ENCODE measurements at regions not wholly inside any gene's neighbourhood (a gene's known extent, or its start where the extent isn't known, plus 50 kb on each side); places are given as distances from the start of the nearest gene placed in this dataset.

GRCh38 chr16:52376676-52377280 lies 170.2 kb downstream of the TOX3 start:
- peaks cover 4% of the 10 kb centered on the region for H3K4me1 Mint-ChIP-seq (ENCODE audit: unreplicated experiment)
- peaks cover 3% of the 10 kb centered on the region for H3K9me3 Mint-ChIP-seq
- H3K4me3 Mint-ChIP-seq: no peak overlapping the region
- TF ChIP-seq CTCF (conservative IDR thresholded peaks at IDR 0.05): no peak
- H3K27me3 Mint-ChIP-seq: peaks cover 6% of the 10 kb centered on the region
- no peaks in the 10 kb centered on the region for H3K36me3 Mint-ChIP-seq
- H3K27ac Mint-ChIP-seq: no peak overlapping the region
- DNase-seq (ENCODE audit: extremely low spot score, unreplicated experiment): no peak

GRCh38 chr16:52372313-52372712 lies 174.6 kb downstream of the TOX3 start:
- Mint-ChIP-seq H3K36me3 (no peaks in the 10 kb centered on the region), H3K4me3 (no peak overlapping the region), H3K4me1 (ENCODE audit: unreplicated experiment) (peaks cover 4% of the 10 kb centered on the region), H3K27me3 (peaks cover 20% of the 10 kb centered on the region), H3K27ac (no peak overlapping the region), H3K9me3 (peaks cover 3% of the 10 kb centered on the region)
- no peak for DNase-seq (ENCODE audit: extremely low spot score, unreplicated experiment)
- TF ChIP-seq CTCF (conservative IDR thresholded peaks at IDR 0.05): no peak

- H3K27me3 Mint-ChIP-seq: peaks cover 28% of the 10 kb centered on the region
- peaks cover 4% of the 10 kb centered on the region for H3K4me1 Mint-ChIP-seq (ENCODE audit: unreplicated experiment)
- TF ChIP-seq CTCF (conservative IDR thresholded peaks at IDR 0.05): no peak
- H3K27ac Mint-ChIP-seq: no peak overlapping the region
- DNase-seq (ENCODE audit: extremely low spot score, unreplicated experiment): no peak
- no peak overlapping the region for H3K4me3 Mint-ChIP-seq
- H3K9me3 Mint-ChIP-seq: peaks cover 3% of the 10 kb centered on the region
- no peaks in the 10 kb centered on the region for H3K36me3 Mint-ChIP-seq
These were observed 178.1 kb downstream of the TOX3 start for GRCh38 chr16:52368859-52369258.

GRCh38 chr16:52367821-52368220 lies 179.1 kb downstream of the TOX3 start:
- DNase-seq (ENCODE audit: extremely low spot score, unreplicated experiment): no peak
- H3K4me1 Mint-ChIP-seq (ENCODE audit: unreplicated experiment): peaks cover 4% of the 10 kb centered on the region
- H3K9me3 Mint-ChIP-seq: peaks cover 3% of the 10 kb centered on the region
- no peak for TF ChIP-seq CTCF (conservative IDR thresholded peaks at IDR 0.05)
- peaks cover 28% of the 10 kb centered on the region for H3K27me3 Mint-ChIP-seq
- H3K4me3 Mint-ChIP-seq: no peak overlapping the region
- no peaks in the 10 kb centered on the region for H3K36me3 Mint-ChIP-seq
- H3K27ac Mint-ChIP-seq: no peak overlapping the region

GRCh38 chr16:52366983-52367382 lies 180.0 kb downstream of the TOX3 start:
- H3K4me1 Mint-ChIP-seq (ENCODE audit: unreplicated experiment): peaks cover under 1% of the 10 kb centered on the region
- H3K27me3 Mint-ChIP-seq: peaks cover 26% of the 10 kb centered on the region
- TF ChIP-seq CTCF (conservative IDR thresholded peaks at IDR 0.05): no peak
- H3K4me3 Mint-ChIP-seq: no peak overlapping the region
- no peaks in the 10 kb centered on the region for H3K36me3 Mint-ChIP-seq
- H3K27ac Mint-ChIP-seq: no peak overlapping the region
- H3K9me3 Mint-ChIP-seq: no peaks in the 10 kb centered on the region
- no peak for DNase-seq (ENCODE audit: extremely low spot score, unreplicated experiment)

- no peak overlapping the region for H3K27ac Mint-ChIP-seq
- H3K27me3 Mint-ChIP-seq: peaks cover 30% of the 10 kb centered on the region
- no peaks in the 10 kb centered on the region for H3K9me3 Mint-ChIP-seq
- DNase-seq (ENCODE audit: extremely low spot score, unreplicated experiment): no peak
- no peak for TF ChIP-seq CTCF (conservative IDR thresholded peaks at IDR 0.05)
- no peaks in the 10 kb centered on the region for H3K36me3 Mint-ChIP-seq
- no peaks in the 10 kb centered on the region for H3K4me1 Mint-ChIP-seq (ENCODE audit: unreplicated experiment)
- H3K4me3 Mint-ChIP-seq: no peak overlapping the region
These were observed 182.4 kb downstream of the TOX3 start for GRCh38 chr16:52364500-52364899.
